ENCODE measurements at regions not wholly inside any gene's neighbourhood (a gene's known extent, or its start where the extent isn't known, plus 50 kb on each side); places are given as distances from the start of the nearest gene placed in this dataset.

DNA sequence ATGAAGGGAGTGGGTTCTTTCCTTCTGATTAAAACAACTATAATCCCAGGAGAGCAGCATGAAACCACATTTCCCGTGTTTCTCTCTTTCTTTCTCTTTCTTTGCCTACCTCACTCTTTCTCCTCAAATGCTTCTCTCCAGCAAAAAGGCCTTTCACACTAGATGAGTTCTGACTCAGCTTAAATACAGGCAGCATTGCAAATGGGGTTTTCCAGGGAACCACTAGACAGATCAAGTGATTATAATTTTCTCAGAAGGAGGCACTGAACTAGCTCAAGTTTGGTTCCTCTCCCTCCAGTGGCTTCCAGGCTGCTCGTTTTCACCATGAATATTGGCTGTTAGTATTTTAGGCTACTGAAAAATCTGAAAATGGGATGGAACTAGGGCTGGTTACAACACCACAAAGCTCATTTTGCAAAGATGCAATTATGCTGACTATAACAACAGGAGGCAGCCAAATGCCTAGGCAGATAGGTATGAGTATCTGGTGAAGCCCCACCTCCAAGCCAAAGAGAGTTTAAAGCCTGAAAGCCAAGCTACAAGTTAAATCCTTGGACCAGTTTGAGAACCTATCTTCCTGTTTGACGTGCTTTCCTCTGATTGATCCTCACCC, 260.0 kb downstream of the MMUT start:
- TF ChIP-seq CENPT (CRISPR knock-in tag; IDR thresholded peaks at IDR 0.05; ENCODE audit: low read depth) (no peak), GTF2F1 (IDR thresholded peaks at IDR 0.05; ENCODE audit: low read length) (no peak), CBX5 (CRISPR knock-in tag; IDR thresholded peaks at IDR 0.05; ENCODE audit: borderline replicate concordance) (no peak), ADNP (CRISPR knock-in tag; IDR thresholded peaks at IDR 0.05) (no peak), TBX3 (IDR thresholded peaks at IDR 0.05; ENCODE audit: borderline replicate concordance) (no peak)
